MM.1S (cell line): ENCODE measurements at regions not wholly inside any gene's neighbourhood (a gene's known extent, or its start where the extent isn't known, plus 50 kb on each side); places are given as distances from the start of the nearest gene placed in this dataset.

ENCODE experiments used
- CTCF ChIP-seq: fragments of 300-600 bp; sonication (generic); IDR thresholded peaks from 2 replicates; pipeline ENCODE4 v1.5.1; 2016; ENCODE audit warnings: antibody characterized with exemption, low read length, mixed read lengths
- EZH2phosphoT487 ChIP-seq: fragments of 300-600 bp; sonication (generic); IDR thresholded peaks from 2 replicates; pipeline ENCODE4 v1.6.1; 2018; ENCODE audit warnings: antibody characterized with exemption, low read length

GRCh38 chr5:92330365-92330764, 947.2 kb upstream of the ARRDC3 start:
- TF ChIP-seq CTCF = no peak
- no peak for TF ChIP-seq EZH2phosphoT487
